Fibroblast of the conjunctiva (primary cell): ENCODE measurements at regions not wholly inside any gene's neighbourhood (a gene's known extent, or its start where the extent isn't known, plus 50 kb on each side); places are given as distances from the start of the nearest gene placed in this dataset.
"Not testable (repeated sequence)": the region's sequence is repeated elsewhere in the genome, so short reads cannot be mapped to it uniquely, and the experiment has no call there.

Experiments
- DNase-seq: peaks from one replicate; pipeline ENCODE4 v3.0.0-alpha.2; 2010; ENCODE audit warnings: low read depth

- DNase-seq, result no peak
Measured at GRCh38 chr6:50337532-50338122, 287.9 kb upstream of the DEFB112 start.

GRCh38 chr6:50353603-50354002 is 303.9 kb upstream of the DEFB112 start:
- no peak for DNase-seq

- DNase-seq, result no peak
Measured at GRCh38 chr6:50358113-50358512, 308.4 kb upstream of the DEFB112 start.

- peak; percentile 3 for DNase-seq
Measured at GRCh38 chr6:50361641-50362331, 312.1 kb upstream of the DEFB112 start.

- DNase-seq, result no peak
Measured at GRCh38 chr6:50362706-50363105, 313.0 kb upstream of the DEFB112 start.

- no peak for DNase-seq
Measured at GRCh38 chr6:50369996-50370395, 320.3 kb upstream of the DEFB112 start.

- no peak for DNase-seq
Measured at GRCh38 chr6:50380406-50381098, 330.8 kb upstream of the DEFB112 start.

- DNase-seq, result no peak
Measured at GRCh38 chr6:50381099-50381415, 331.3 kb upstream of the DEFB112 start.

- no peak for DNase-seq
Measured at GRCh38 chr6:50390416-50390815, 322.9 kb upstream of the TFAP2D start.

- not testable (repeated sequence) for DNase-seq
Measured at GRCh38 chr6:50394139-50394538, 319.2 kb upstream of the TFAP2D start.

- DNase-seq, result no peak
Measured at GRCh38 chr6:50404643-50405042, 308.7 kb upstream of the TFAP2D start.

GRCh38 chr6:50410579-50410978 is 302.7 kb upstream of the TFAP2D start:
- no peak for DNase-seq

- not testable (repeated sequence) for DNase-seq
Measured at GRCh38 chr6:50421041-50421440, 292.3 kb upstream of the TFAP2D start.

- DNase-seq, result no peak
Measured at GRCh38 chr6:50427267-50427666, 286.1 kb upstream of the TFAP2D start.

- DNase-seq, result no peak
Measured at GRCh38 chr6:50437901-50438300, 275.4 kb upstream of the TFAP2D start.

GRCh38 chr6:50442531-50443040 is 270.7 kb upstream of the TFAP2D start:
- no peak for DNase-seq

- no peak for DNase-seq
Measured at GRCh38 chr6:50443144-50443543, 270.2 kb upstream of the TFAP2D start.

GRCh38 chr6:50449128-50449527 is 264.2 kb upstream of the TFAP2D start:
- no peak for DNase-seq

GRCh38 chr6:50451826-50452400 is 261.4 kb upstream of the TFAP2D start:
- DNase-seq, result no peak

- no peak for DNase-seq
Measured at GRCh38 chr6:50455029-50455428, 258.3 kb upstream of the TFAP2D start.

GRCh38 chr6:50457351-50457750 is 256.0 kb upstream of the TFAP2D start:
- no peak for DNase-seq

- no peak for DNase-seq
Measured at GRCh38 chr6:50461696-50462095, 251.6 kb upstream of the TFAP2D start.

- no peak for DNase-seq
Measured at GRCh38 chr6:50463931-50464330, 249.4 kb upstream of the TFAP2D start.
